NAMALWA (cell line): ENCODE measurements at regions not wholly inside any gene's neighbourhood (a gene's known extent, or its start where the extent isn't known, plus 50 kb on each side); places are given as distances from the start of the nearest gene placed in this dataset.
"Not testable (repeated sequence)": the region's sequence is repeated elsewhere in the genome, so short reads cannot be mapped to it uniquely, and the experiment has no call there.

Experiments used
- DNase-seq: peaks from one replicate; pipeline ENCODE4 v3.0.0-alpha.2; 2015; ENCODE audit warnings: low spot score

- DNase-seq = no peak
Observed at GRCh38 chr16:47905771-47906170, 250.0 kb downstream of the ABCC12 start.

DNA sequence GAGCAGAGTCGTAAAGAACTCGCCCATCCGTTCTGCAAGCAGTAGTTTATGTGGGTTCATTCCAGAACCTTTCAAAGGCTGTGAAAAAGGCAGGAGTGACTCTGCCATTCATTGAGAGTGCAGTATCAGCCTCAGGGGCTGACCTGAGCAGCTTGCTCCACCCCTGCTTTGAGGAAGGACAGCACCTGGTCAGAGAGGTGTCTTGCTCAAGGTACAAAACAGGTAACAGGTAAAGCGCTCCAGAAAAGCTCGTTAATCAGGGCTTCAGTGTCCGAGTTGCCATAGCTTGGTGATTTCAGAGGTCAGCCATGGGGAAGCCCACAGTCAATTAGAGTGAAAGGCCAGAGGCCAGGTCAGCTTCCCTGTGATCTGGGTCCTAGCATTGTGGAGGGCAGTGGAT lies 251.1 kb downstream of the ABCC12 start:
- DNase-seq = no peak

DNA sequence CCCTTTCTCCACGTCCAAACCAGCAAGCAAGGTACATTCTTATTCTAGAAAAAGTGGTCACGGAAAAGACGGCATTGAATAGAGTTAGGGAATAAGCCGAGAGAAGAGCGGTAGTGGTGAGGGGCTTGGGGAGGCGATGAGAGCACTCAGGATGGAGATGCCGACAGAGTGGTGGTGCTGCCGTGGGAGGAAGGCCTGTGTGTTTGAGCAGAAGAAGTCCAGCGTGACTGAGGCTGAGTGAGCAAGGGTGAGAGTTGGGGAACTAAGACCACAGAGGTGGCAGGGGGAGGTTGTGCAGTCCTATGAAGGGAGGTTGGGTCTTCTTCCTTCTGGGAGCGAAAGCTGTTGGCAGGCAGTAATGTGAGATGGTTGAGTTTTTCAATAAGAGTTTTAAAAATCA lies 252.3 kb downstream of the ABCC12 start:
- DNase-seq = no peak

GRCh38 chr16:47897105-47897504 lies 258.7 kb downstream of the ABCC12 start:
- DNase-seq = not testable (repeated sequence)

DNA sequence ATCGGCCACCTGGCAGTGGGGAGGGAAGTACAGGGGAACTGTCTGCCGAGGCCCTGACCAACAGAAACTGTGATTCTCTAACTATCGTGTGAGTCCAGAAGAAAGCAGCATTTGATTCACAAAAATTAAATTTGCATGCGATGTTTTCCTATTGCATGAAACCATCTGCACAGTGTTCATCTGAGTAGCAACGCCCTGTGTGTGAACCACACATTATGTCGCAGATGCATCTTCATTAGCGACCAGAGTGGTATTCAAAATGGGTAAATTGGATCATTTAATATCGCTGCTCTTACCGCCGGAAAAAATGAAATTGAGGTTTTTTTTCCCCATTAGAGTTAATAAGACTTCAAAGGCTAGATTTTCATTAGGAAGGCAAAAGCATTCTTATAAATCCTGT lies 260.6 kb downstream of the ABCC12 start:
- no peak for DNase-seq

GRCh38 chr16:47892999-47893398 lies 262.8 kb downstream of the ABCC12 start:
- DNase-seq = no peak

- DNase-seq = no peak
Observed at GRCh38 chr16:47888734-47889133, 267.1 kb downstream of the ABCC12 start.

DNA sequence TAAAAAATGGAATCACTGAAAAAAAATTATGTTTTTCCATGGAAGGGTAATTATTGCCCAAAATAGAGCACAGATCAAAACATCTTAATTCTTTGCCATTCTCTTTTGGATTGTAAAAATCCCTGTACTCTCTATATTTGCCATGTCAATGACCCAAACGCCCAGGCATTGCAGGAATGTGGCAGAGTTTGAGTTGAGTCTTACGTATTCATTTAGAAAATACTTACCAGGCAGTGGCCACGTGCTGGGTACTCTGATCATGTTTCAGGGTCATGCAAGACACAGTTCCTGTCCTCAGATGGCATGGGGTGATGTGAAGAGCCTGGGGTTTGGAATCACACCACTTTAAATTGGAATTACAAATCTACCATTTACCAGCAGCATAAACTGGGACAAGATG lies 267.7 kb downstream of the ABCC12 start:
- no peak for DNase-seq

DNA sequence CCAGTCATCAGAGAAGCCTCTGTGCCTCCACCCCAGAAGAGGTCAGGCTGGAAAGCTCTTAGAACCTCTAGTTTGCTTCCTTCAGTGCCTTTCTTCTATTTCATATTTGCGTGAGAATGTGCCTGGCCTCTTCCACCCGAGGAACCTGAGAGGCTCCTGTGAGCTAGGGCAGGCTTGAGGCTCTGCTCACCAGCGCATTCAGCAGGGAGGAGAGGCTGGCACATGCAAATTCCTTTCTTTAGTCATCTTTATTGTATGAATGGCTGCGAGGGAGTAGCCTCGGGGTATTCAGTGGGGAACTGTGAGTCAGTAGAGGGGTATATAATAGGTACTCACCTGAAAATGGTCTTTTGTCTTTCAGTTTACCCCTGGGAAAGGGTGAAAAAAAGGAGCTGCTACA lies 268.3 kb downstream of the ABCC12 start:
- no peak for DNase-seq

DNA sequence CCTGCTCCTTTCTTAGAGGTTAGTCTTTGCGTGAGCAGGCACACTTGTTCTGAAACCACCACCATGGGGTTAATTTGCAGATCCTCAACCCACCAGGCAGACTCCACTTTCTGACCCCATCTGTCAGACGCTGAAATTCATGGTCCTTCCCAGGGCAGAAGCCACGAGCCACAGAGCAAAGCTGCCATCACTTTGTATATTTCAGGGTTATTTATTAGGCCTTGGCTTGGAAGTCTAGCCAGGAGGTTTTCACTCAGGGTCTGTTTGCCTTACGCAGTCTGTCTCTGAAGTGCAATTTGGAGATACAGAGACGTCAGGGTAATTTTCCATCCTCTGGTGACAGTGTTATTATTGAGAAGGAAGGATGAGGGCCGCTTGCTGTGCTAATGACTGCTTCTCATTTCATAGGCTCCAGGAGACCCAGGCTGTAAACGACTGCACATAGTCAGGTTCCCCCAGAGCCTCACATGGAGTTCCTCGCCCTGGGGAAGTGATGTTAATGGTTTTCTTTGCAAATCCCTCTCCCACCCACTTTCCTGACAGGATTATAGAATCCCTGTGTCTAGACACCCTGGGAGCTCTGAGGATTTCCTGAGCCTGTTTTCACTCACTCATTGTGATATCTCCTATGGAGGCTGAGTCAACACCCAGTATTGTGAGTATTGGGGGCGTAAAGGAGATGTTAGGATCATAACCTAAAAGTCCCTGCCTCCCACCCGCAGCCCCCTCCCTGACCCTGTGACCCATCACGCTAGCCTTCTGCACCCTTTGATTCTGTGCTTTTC lies 269.0 kb downstream of the ABCC12 start:
- DNase-seq = no peak

GRCh38 chr16:47886139-47886538 lies 269.7 kb downstream of the ABCC12 start:
- DNase-seq = no peak

DNA sequence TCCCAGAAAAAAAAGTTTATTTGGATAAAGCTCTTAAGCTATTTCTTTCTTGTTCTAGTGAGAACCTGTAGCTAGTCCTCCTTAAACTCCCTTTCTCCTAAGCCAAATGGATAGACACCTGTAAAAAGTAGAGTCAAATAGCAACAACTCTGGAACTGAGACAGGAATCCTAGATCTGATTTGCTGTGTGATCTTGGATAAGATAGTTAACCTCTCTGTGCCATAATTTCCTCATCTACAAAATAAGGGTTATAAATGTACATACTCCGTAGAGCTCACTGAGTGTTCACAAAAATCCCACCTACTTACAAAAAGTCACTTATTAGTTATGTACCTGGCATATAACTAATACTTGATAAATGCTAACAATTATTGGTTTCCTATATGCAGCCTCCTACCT lies 270.3 kb downstream of the ABCC12 start:
- no peak for DNase-seq

- no peak for DNase-seq
Observed at GRCh38 chr16:47884116-47884725, 271.6 kb downstream of the ABCC12 start.

DNA sequence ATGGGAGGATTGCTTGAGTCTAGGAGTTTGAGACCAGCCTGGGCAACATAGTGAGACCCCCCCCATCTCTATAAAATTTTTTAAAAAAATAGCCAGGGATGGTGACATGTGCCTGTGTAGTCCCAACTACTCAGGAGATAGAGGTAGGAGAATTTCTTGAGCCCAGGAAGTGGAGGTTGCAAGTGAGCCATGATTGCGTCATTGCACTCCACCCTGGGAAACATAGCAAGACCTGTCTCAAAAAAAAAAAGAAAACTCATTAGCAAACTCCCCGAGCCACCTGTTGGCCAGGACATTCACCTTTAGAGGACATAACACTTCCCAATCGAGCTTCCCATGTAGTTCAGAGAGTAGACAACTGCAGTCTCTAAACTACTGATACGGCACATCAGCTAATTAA lies 274.2 kb downstream of the ABCC12 start:
- DNase-seq = no peak

- DNase-seq = no peak
Observed at GRCh38 chr16:47880653-47881052, 275.1 kb downstream of the ABCC12 start.

DNA sequence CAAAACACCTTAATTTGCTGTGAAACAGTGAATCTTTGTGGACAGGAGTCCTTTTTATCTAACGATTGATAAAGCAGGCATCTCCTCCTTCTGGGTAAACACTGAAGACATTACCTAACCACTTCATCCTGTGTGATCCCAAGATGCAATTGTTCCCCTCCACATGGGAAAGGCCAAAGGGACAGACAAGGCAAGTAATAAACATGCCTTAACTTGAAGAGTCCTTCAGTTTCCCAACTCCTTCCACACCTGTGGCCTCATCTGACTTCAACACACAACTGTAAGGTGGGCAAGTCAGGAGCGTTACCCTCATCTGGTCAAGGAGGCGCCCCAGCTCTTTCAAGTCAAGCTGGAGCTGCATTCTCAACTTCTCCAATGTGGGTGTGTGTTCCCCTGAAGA lies 278.6 kb downstream of the ABCC12 start:
- DNase-seq = no peak

DNA sequence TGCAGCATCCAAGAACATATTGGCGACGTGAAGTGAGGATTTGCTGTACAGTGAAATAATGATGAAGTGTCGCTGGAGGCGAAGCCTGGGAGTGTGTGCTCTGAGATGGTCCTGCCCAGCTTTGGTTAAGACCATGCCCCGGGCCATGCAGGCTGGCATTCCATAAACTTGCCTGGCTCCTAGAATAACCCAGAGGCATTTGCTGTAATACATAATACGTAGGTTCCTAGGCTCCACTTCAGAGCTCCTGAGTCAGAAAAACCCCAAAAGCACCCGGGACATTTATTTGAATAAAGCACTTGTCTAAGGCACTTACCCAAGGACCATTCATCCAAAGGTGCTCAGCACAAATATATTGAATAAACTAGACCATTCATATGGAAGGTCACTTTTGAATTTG lies 279.3 kb downstream of the ABCC12 start:
- no peak for DNase-seq

DNA sequence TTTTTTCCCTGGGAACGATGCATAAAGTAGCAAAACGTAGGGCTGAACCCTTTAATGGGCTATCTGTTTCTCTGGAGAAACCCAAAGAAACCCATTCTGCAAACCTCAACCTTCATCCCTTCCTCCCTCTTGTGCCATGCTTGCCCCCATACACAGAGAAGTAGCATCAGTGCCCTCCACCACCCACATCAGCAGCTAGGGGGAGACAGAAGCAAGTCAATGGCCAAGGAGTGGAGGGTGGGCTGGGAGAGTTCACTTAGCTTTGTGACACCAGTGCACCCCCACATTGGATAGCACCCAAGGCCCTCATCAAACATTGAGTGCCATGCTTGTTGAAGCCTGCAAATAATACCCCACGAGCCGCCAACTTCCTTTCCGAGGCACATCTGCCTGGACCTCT lies 282.4 kb downstream of the ABCC12 start:
- peak; percentile 25 for DNase-seq

GRCh38 chr16:47872225-47872624 lies 283.6 kb downstream of the ABCC12 start:
- no peak for DNase-seq

- no peak for DNase-seq
Observed at GRCh38 chr16:47866423-47866822, 289.4 kb downstream of the ABCC12 start.

GRCh38 chr16:47865337-47865855 lies 290.4 kb downstream of the ABCC12 start:
- DNase-seq = no peak

DNA sequence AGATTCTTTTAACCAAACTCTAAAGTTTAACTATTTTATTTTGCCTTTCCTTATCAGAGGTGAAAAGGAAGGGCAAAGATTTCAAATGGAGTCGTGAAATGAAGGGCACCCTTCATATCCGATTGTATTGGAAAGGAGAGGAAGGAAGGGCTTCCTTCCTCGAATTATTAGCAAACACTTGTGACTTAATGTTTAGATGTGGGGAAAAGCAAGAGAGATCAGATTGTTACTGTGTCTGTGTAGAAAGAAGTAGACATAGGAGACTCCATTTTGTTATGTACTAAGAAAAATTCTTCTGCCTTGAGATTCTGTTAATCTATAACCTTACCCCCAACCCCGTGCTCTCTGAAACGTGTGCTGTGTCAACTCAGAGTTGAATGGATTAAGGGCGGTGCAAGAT lies 291.5 kb downstream of the ABCC12 start:
- DNase-seq = not testable (repeated sequence)

GRCh38 chr16:47861999-47862398 lies 293.8 kb downstream of the ABCC12 start:
- no peak for DNase-seq
